IPS DF 6.9 (cell line): ENCODE measurements at regions not wholly inside any gene's neighbourhood (a gene's known extent, or its start where the extent isn't known, plus 50 kb on each side); places are given as distances from the start of the nearest gene placed in this dataset.
A peak's percentile ranks its signal among the peaks of the same experiment; 100 is the strongest.
"Not testable (repeated sequence)": the region's sequence is repeated elsewhere in the genome, so short reads cannot be mapped to it uniquely, and the experiment has no call there.

Source experiments
- DNase-seq: peaks from one replicate; pipeline ENCODE4 v3.0.0-alpha.2; 2013; ENCODE audit warnings: low read depth, low spot score
- H3K27ac ChIP-seq: one replicate; pipeline ENCODE4 v1.5.1; 2013; ENCODE audit warnings: low read length, control low read depth
- H3K27me3 ChIP-seq: 2 replicates; pipeline ENCODE4 v1.6.1; 2013; ENCODE audit warnings: mild to moderate bottlenecking, low read length; ENCODE audit not compliant: control insufficient read depth, insufficient read depth
- H3K36me3 ChIP-seq: 2 replicates; pipeline ENCODE4 v1.6.1; 2013; ENCODE audit warnings: low read length; ENCODE audit not compliant: control insufficient read depth, insufficient read depth
- H3K4me1 ChIP-seq: 2 replicates; pipeline ENCODE4 v1.6.1; 2013; ENCODE audit warnings: low read length; ENCODE audit not compliant: control insufficient read depth, insufficient read depth
- H3K4me3 ChIP-seq: 2 replicates; pipeline ENCODE4 v1.5.1; 2013; ENCODE audit warnings: mild to moderate bottlenecking, low read length
- H3K9me3 ChIP-seq: 2 replicates; pipeline ENCODE4 v1.6.1; 2013; ENCODE audit warnings: low read length, inconsistent platforms; ENCODE audit not compliant: control insufficient read depth, insufficient read depth
- WGBS: extraction: QIAGEN DNeasy Blood & Tissue Kit; methylation state at CpG from one replicate; pipeline ENCODE4 v1.1.7; 2013; ENCODE audit warnings: mixed read lengths, missing lambda C conversion rate; ENCODE audit not compliant: insufficient read length, insufficient coverage; 5-methylcytosine and 5-hydroxymethylcytosine counted together

GRCh38 chr15:70516408-70517193 lies 246.8 kb downstream of the UACA start:
- DNase-seq, result no peak
- H3K4me1 ChIP-seq, result no peaks in the 10 kb centered on the region; the same call in 1 of the 2 replicates
- no peak overlapping the region for H3K4me3 ChIP-seq
- no peaks in the 10 kb centered on the region for H3K9me3 ChIP-seq
- H3K27ac ChIP-seq, result no peak overlapping the region
- no CpG with 5 or more reads among the region's 6 CpGs for WGBS
- no peaks in the 10 kb centered on the region for H3K36me3 ChIP-seq
- H3K27me3 ChIP-seq, result no peaks in the 10 kb centered on the region

- no peaks in the 10 kb centered on the region for H3K9me3 ChIP-seq
- WGBS, result no CpG with 5 or more reads among the region's 7 CpGs
- H3K36me3 ChIP-seq, result no peaks in the 10 kb centered on the region
- no peak overlapping the region for H3K27ac ChIP-seq
- H3K4me3 ChIP-seq, result no peak overlapping the region
- H3K27me3 ChIP-seq, result no peaks in the 10 kb centered on the region
- DNase-seq, result no peak
- no peaks in the 10 kb centered on the region; the same call in 1 of the 2 replicates for H3K4me1 ChIP-seq
Measured at GRCh38 chr15:70514251-70514650, 249.1 kb downstream of the UACA start.

- Histone ChIP-seq H3K4me1 (no peaks in the 10 kb centered on the region; the same call in 1 of the 2 replicates), H3K27ac (no peak overlapping the region), H3K4me3 (no peak overlapping the region), H3K9me3 (no peaks in the 10 kb centered on the region), H3K27me3 (no peaks in the 10 kb centered on the region), H3K36me3 (no peaks in the 10 kb centered on the region)
- WGBS, result no CpG with 5 or more reads among the region's 4 CpGs
- DNase-seq, result no peak
Measured at GRCh38 chr15:70513819-70514218, 249.5 kb downstream of the UACA start.

- peak; percentile 82 for DNase-seq
- no peaks in the 10 kb centered on the region for H3K9me3 ChIP-seq
- no peak overlapping the region for H3K27ac ChIP-seq
- no CpG with 5 or more reads among the region's 8 CpGs for WGBS
- H3K36me3 ChIP-seq, result no peaks in the 10 kb centered on the region
- no peaks in the 10 kb centered on the region for H3K27me3 ChIP-seq
- H3K4me1 ChIP-seq, result peaks cover 1% of the 10 kb centered on the region
- no peak overlapping the region for H3K4me3 ChIP-seq
Measured at GRCh38 chr15:70512772-70513362, 250.5 kb downstream of the UACA start.

GRCh38 chr15:70511972-70512587 lies 251.3 kb downstream of the UACA start:
- WGBS, result no CpG with 5 or more reads among the region's 2 CpGs

GRCh38 chr15:70510433-70510832 lies 252.9 kb downstream of the UACA start:
- DNase-seq, result no peak
- peaks cover 3% of the 10 kb centered on the region for H3K4me1 ChIP-seq
- WGBS, result no CpG with 5 or more reads among the region's 2 CpGs
- no peak overlapping the region for H3K4me3 ChIP-seq
- no peaks in the 10 kb centered on the region for H3K27me3 ChIP-seq
- no peaks in the 10 kb centered on the region for H3K9me3 ChIP-seq
- no peak overlapping the region for H3K27ac ChIP-seq
- no peaks in the 10 kb centered on the region for H3K36me3 ChIP-seq

More at GRCh38 chr15:70511972-70512587, 251.3 kb downstream of the UACA start:
- not testable (repeated sequence) for H3K4me1 ChIP-seq, H3K27me3 ChIP-seq, H3K9me3 ChIP-seq, DNase-seq, H3K27ac ChIP-seq, H3K36me3 ChIP-seq, H3K4me3 ChIP-seq

- WGBS, result no CpG with 5 or more reads among the region's 4 CpGs
- Histone ChIP-seq H3K27me3 (no peaks in the 10 kb centered on the region), H3K4me1 (peaks cover 4% of the 10 kb centered on the region), H3K9me3 (no peaks in the 10 kb centered on the region), H3K27ac (no peak overlapping the region), H3K4me3 (no peak overlapping the region), H3K36me3 (no peaks in the 10 kb centered on the region)
- DNase-seq, result no peak
Measured at GRCh38 chr15:70509731-70510143, 253.6 kb downstream of the UACA start.

- Histone ChIP-seq H3K4me1 (peaks cover 5% of the 10 kb centered on the region), H3K27ac (no peak overlapping the region), H3K9me3 (no peaks in the 10 kb centered on the region), H3K4me3 (no peak overlapping the region), H3K36me3 (no peaks in the 10 kb centered on the region), H3K27me3 (no peaks in the 10 kb centered on the region)
- no CpG with 5 or more reads among the region's 2 CpGs for WGBS
- DNase-seq, result no peak
Measured at GRCh38 chr15:70509282-70509662, 254.1 kb downstream of the UACA start.

- Histone ChIP-seq H3K36me3 (no peaks in the 10 kb centered on the region), H3K27ac (no peak overlapping the region), H3K9me3 (no peaks in the 10 kb centered on the region), H3K4me1 (peaks cover 5% of the 10 kb centered on the region), H3K4me3 (no peak overlapping the region), H3K27me3 (no peaks in the 10 kb centered on the region)
- no peak for DNase-seq
- WGBS, result no CpG with 5 or more reads among the region's 5 CpGs
Measured at GRCh38 chr15:70508561-70509281, 254.6 kb downstream of the UACA start.

- no peak overlapping the region for H3K4me3 ChIP-seq
- DNase-seq, result no peak
- H3K9me3 ChIP-seq, result no peaks in the 10 kb centered on the region
- H3K4me1 ChIP-seq, result peaks cover 5% of the 10 kb centered on the region
- H3K36me3 ChIP-seq, result no peaks in the 10 kb centered on the region
- H3K27me3 ChIP-seq, result no peaks in the 10 kb centered on the region
- no CpG with 5 or more reads among the region's 1 CpG for WGBS
- no peak overlapping the region for H3K27ac ChIP-seq
Measured at GRCh38 chr15:70507772-70508371, 255.5 kb downstream of the UACA start.
